Activated T-cell treated with anti-CD3 and anti-CD28 coated beads, Interleukin-2, amount 50 U/mL, for 72 hours (primary cell): ENCODE measurements at regions not wholly inside any gene's neighbourhood (a gene's known extent, or its start where the extent isn't known, plus 50 kb on each side); places are given as distances from the start of the nearest gene placed in this dataset.

Experiments used
- ATAC-seq, 2 donors: fragments of 150-1000 bp; cut with Tn5 transposase; replicated peaks in 1 of 2; 2 replicates each; pipeline ENCODE4 v1.10.0; 2021; ENCODE audit warnings: moderate library complexity in 2 of 2, mild to moderate bottlenecking in 1 of 2
- DNase-seq, 2 donors: peaks; one replicate each; pipeline ENCODE4 v3.0.0; 2021 to 2022; ENCODE audit warnings: mixed read lengths in 1 of 2
- H3K27ac Mint-ChIP-seq: one replicate; pipeline ENCODE4 v1.8.0; 2022; ENCODE audit warnings: mild to moderate bottlenecking, moderate library complexity, mixed read lengths
- H3K27me3 Mint-ChIP-seq: one replicate; pipeline ENCODE4 v1.8.0; 2022; ENCODE audit warnings: low read depth, mixed read lengths
- H3K36me3 Mint-ChIP-seq, 2 donors: one replicate each; pipeline ENCODE4 v1.8.0; 2022; ENCODE audit warnings: mixed read lengths in 2 of 2, mild to moderate bottlenecking in 1 of 2; ENCODE audit not compliant: insufficient read depth in 2 of 2
- H3K4me1 Mint-ChIP-seq: one replicate; pipeline ENCODE4 v1.8.0; 2022; ENCODE audit warnings: low read depth, mixed read lengths
- H3K4me3 Mint-ChIP-seq, 2 donors: one replicate each; pipeline ENCODE4 v1.8.0; 2022; ENCODE audit warnings: mild to moderate bottlenecking in 2 of 2, mixed read lengths in 2 of 2, moderate library complexity in 2 of 2
- H3K9me3 Mint-ChIP-seq, 2 donors: one replicate each; pipeline ENCODE4 v1.8.0; 2022; ENCODE audit warnings: mixed read lengths in 2 of 2

DNA sequence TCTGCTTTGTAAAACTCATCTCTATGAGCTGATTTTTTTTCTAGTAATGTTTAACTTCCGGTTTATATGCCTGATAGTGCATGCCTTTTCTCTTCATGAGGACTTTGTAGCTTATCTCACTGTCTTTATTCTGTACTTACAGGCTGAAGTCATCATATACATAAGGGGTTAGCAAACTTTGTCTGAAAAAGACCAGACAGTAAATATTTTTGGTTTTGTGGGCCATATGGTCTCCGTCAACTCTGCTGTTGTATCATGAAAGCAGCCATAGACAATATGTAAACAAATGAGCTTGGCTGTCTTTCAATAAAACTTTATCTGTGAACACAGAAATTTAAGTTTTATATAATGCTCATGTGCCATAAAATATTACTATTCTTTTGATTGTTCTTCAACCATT is 172.1 kb downstream of the GXYLT1 start:
- no peak for DNase-seq
- no peak overlapping the region for H3K27ac Mint-ChIP-seq
- H3K4me3 Mint-ChIP-seq, result no peak overlapping the region
- ATAC-seq, result no peak
- H3K4me1 Mint-ChIP-seq, result no peaks in the 10 kb centered on the region
- no peaks in the 10 kb centered on the region for H3K27me3 Mint-ChIP-seq
- H3K9me3 Mint-ChIP-seq, result no peaks in the 10 kb centered on the region
- no peaks in the 10 kb centered on the region for H3K36me3 Mint-ChIP-seq

DNA sequence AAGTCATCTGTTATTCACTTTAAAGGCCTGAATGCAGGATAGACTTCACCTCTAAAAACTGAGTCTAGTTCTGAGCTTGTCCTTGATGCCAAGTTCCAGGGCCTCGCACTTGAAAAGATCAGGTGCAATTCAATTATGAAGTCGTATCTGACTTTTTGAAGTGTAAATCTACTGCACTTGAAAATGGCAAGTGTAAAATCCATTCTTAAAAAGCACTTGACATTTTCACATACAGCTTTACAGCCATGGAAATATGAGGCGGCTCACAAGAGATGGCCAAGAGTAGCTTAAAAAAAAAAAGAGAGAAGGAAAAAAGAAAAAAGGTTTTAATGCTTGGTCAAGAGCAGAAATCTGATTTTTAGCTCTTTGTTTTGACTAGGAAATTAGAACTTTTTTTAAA is 172.5 kb downstream of the GXYLT1 start:
- DNase-seq (no peak), ATAC-seq (no peak)
- no peaks in the 10 kb centered on the region for H3K27me3 Mint-ChIP-seq
- no peak overlapping the region for H3K4me3 Mint-ChIP-seq
- no peaks in the 10 kb centered on the region for H3K9me3 Mint-ChIP-seq
- H3K27ac Mint-ChIP-seq, result no peak overlapping the region
- H3K36me3 Mint-ChIP-seq, result no peaks in the 10 kb centered on the region
- no peaks in the 10 kb centered on the region for H3K4me1 Mint-ChIP-seq

GRCh38 chr12:41970744-41971143 is 173.9 kb downstream of the GXYLT1 start:
- ATAC-seq (no peak), DNase-seq (no peak)
- no peaks in the 10 kb centered on the region for H3K9me3 Mint-ChIP-seq
- H3K4me3 Mint-ChIP-seq, result no peak overlapping the region
- no peaks in the 10 kb centered on the region for H3K27me3 Mint-ChIP-seq
- no peaks in the 10 kb centered on the region for H3K4me1 Mint-ChIP-seq
- H3K27ac Mint-ChIP-seq, result no peak overlapping the region
- no peaks in the 10 kb centered on the region for H3K36me3 Mint-ChIP-seq

DNA sequence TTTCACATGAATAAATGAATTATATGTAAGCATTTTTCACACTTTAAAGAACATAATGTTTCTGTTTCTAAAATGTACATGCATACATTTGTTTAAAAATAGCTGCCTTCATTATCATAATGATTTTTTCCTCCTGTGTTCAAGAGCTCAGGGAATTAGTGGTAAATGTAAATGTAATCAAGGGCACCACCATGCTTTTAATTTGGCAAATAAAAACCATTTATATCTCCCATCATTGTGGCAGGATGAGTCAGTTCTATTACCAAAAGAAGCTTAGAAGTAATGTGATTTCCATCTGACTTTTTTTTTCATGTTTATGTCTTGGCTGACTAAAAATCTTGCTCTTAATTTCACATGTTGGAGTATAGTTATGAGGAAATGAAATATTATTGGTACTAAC is 176.1 kb downstream of the GXYLT1 start:
- DNase-seq (no peak), ATAC-seq (no peak)
- Mint-ChIP-seq H3K27ac (no peak overlapping the region), H3K4me3 (no peak overlapping the region), H3K4me1 (no peaks in the 10 kb centered on the region), H3K27me3 (peaks cover 7% of the 10 kb centered on the region), H3K36me3 (no peaks in the 10 kb centered on the region), H3K9me3 (no peaks in the 10 kb centered on the region)

- H3K36me3 Mint-ChIP-seq, result no peaks in the 10 kb centered on the region
- no peaks in the 10 kb centered on the region for H3K4me1 Mint-ChIP-seq
- H3K27ac Mint-ChIP-seq, result no peak overlapping the region
- H3K27me3 Mint-ChIP-seq, result peaks cover 7% of the 10 kb centered on the region
- DNase-seq, result no peak
- H3K9me3 Mint-ChIP-seq, result no peaks in the 10 kb centered on the region
- ATAC-seq, result no peak
- no peak overlapping the region for H3K4me3 Mint-ChIP-seq
Observed at GRCh38 chr12:41967668-41968500, 176.8 kb downstream of the GXYLT1 start.

DNA sequence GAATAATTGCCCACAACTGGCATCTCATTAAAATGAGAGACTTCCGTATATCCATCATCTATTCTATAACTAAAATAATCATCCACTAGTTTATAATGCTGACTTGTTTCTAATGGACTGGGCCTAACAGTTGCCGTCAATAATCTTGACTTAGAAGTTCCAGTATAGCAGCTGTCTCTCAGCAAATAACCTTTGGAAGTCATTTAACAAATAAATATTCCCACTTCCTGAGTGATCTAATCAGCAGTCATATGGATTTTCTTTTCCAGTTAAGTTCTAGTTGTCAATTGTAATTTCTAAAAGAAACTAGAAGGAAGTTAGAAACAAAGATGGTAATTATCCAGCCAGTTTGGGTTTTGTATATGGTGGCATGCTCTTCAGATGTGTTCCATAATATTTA is 177.8 kb downstream of the GXYLT1 start:
- Mint-ChIP-seq H3K27ac (no peak overlapping the region), H3K27me3 (peaks cover 7% of the 10 kb centered on the region), H3K9me3 (no peaks in the 10 kb centered on the region), H3K4me1 (no peaks in the 10 kb centered on the region), H3K4me3 (no peak overlapping the region), H3K36me3 (no peaks in the 10 kb centered on the region)
- ATAC-seq (no peak), DNase-seq (no peak)

DNA sequence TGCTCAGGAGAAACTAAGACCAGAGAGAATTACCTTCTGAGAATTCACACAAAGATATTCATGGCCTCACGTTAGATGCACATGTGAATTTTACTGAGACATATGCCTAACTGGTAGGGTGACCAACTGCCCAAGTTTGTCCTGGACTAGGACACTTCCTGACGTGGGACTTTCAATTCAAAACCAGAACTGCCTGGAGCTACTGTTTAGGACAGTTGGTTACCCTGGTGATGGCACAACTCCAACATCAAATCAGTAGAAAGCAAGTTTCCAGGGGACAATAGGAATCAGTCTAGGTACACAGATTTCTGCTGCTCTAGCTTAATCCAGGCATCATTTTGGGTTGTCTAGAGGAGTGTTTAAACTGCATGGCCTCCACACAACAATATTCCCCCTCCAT is 178.7 kb downstream of the GXYLT1 start:
- H3K4me3 Mint-ChIP-seq, result no peak overlapping the region
- no peaks in the 10 kb centered on the region for H3K36me3 Mint-ChIP-seq
- DNase-seq (no peak), ATAC-seq (no peak)
- no peak overlapping the region for H3K27ac Mint-ChIP-seq
- no peaks in the 10 kb centered on the region for H3K4me1 Mint-ChIP-seq
- H3K9me3 Mint-ChIP-seq, result no peaks in the 10 kb centered on the region
- peaks cover 7% of the 10 kb centered on the region for H3K27me3 Mint-ChIP-seq

DNA sequence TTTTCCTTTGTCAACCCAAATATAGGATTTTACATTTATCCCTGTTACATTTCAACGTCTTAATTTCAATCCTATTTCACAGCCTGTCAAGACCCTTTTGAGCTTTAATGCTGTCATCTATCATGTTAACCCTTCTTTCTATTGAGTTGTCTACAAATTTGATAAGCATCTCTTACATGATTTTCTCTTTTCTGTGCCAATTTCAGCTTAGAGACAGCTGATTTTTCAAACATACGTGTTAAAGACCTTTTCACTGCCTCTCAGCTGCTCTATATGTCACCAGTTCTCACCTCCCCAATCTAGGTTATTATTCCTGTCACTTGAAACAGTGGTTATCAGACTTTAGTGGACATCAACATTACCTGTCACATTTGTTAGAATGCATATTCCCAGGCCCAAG is 181.3 kb downstream of the GXYLT1 start:
- H3K36me3 Mint-ChIP-seq, result no peaks in the 10 kb centered on the region
- no peaks in the 10 kb centered on the region for H3K9me3 Mint-ChIP-seq
- DNase-seq (no peak), ATAC-seq (no peak)
- H3K4me1 Mint-ChIP-seq, result no peaks in the 10 kb centered on the region
- peaks cover 7% of the 10 kb centered on the region for H3K27me3 Mint-ChIP-seq
- H3K4me3 Mint-ChIP-seq, result no peak overlapping the region
- H3K27ac Mint-ChIP-seq, result no peak overlapping the region

DNA sequence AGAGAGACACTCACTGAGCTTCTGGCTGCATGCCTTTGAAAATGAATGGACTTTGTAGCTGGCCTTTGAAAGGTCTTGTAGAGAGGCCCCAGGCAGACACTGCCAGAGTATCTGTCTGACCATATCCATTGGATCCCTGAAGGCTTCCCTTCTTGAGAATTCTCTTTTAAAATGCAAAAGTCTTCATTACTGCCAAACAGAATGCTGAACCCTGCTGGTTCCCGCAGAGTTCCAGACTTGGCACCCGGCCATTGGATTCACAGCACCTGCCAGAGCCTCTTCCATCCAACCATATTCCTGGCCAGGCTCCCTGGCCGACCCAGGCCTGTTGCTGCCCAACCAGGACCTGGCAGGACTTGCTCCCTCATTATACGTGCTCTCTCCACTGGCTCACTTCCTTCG is 182.5 kb downstream of the GXYLT1 start:
- no peak for DNase-seq
- no peak overlapping the region for H3K27ac Mint-ChIP-seq
- no peaks in the 10 kb centered on the region for H3K36me3 Mint-ChIP-seq
- H3K9me3 Mint-ChIP-seq, result no peaks in the 10 kb centered on the region
- H3K4me1 Mint-ChIP-seq, result no peaks in the 10 kb centered on the region
- peaks cover 7% of the 10 kb centered on the region for H3K27me3 Mint-ChIP-seq
- no peak overlapping the region for H3K4me3 Mint-ChIP-seq
- no peak for ATAC-seq

DNA sequence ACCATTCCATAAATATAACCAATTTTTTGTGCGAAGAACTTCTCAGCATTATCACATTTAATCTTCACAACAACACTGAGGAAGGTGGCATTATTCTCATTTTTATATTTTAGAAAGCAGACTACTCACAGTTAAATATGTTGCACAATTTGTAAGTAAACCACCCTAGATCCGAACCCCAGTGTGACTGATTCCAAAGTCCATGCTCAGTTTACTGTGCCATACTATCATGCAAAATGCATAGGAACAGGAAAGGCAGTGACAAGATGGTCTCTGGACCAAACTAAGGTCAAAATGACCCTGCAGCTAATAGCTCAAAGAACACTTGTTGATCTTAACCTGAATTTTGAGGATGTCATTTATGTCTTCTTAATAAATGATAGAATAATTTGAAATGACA is 185.4 kb downstream of the GXYLT1 start:
- DNase-seq (no peak), ATAC-seq (no peak)
- Mint-ChIP-seq H3K36me3 (no peaks in the 10 kb centered on the region), H3K27ac (no peak overlapping the region), H3K4me1 (no peaks in the 10 kb centered on the region), H3K9me3 (no peaks in the 10 kb centered on the region), H3K4me3 (no peak overlapping the region), H3K27me3 (no peaks in the 10 kb centered on the region)

DNA sequence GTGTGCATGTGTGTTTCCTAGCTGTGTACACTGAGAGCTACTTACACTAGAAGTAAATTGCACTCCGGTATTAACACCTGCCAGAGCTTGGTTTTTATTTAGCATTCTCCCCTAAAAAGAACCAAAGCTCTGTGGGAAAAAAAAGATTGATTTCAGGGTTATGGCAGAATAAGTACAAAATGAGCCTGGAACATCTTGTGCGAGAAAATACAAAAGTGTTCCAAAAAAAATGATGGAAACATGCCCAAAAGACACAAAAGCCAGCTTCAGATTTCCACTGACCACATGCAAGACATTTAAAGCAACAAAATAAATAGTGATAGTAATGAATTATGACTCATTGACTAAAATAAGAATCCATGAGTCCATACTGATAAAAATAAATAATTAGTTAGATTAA is 188.3 kb downstream of the GXYLT1 start:
- no peak for DNase-seq
- Mint-ChIP-seq H3K4me3 (no peak overlapping the region), H3K9me3 (no peaks in the 10 kb centered on the region), H3K27me3 (no peaks in the 10 kb centered on the region), H3K36me3 (no peaks in the 10 kb centered on the region), H3K27ac (no peak overlapping the region), H3K4me1 (no peaks in the 10 kb centered on the region)
- no peak for ATAC-seq

DNA sequence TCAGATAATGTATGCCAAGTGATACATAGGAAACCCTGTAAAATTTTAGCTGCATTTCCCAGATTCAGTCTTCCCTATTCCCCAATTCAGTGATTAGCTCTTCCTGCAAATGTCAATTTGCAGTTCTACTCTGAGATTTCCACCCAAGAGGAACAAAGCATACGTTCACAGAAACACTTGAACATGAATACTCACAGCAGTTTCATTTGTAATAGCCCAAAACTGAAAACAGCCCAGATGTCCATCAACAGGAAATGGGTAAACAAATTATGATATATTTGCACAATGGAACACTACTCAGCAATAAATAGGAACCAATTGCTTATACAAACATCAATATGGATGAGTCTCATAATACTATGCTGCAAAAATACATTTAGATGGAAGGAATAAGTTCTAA is 194.2 kb downstream of the GXYLT1 start:
- Mint-ChIP-seq H3K4me1 (no peaks in the 10 kb centered on the region), H3K36me3 (peaks cover 0 to 2% of the 10 kb centered on the region in 2 donors), H3K27ac (no peak overlapping the region), H3K27me3 (peaks cover 9% of the 10 kb centered on the region), H3K9me3 (peaks cover 0 to 3% of the 10 kb centered on the region in 2 donors), H3K4me3 (no peak overlapping the region)
- ATAC-seq (no peak), DNase-seq (no peak)

DNA sequence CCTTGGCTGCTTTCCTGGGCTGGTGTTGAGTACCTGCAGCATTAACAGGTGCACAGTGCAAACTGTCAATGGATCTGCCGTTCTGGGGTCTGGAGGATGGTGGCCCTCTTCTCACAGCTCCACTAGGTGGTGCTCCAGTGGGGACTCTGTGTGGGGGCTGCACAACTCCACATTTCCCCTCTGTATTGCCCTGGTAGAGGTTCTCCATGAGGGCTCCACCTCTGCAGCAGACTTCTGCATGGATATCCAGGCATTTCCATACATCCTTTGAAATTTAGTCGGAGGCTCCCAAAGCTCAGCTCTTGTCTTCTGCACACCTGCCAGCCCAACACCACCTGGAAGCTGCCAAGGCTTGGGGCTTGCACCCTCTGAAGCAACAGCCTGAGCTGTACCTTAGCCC is 198.6 kb downstream of the GXYLT1 start:
- Mint-ChIP-seq H3K27me3 (peaks cover 9% of the 10 kb centered on the region), H3K27ac (no peak overlapping the region), H3K4me3 (no peak overlapping the region), H3K9me3 (peaks cover 0 to 3% of the 10 kb centered on the region in 2 donors), H3K36me3 (peaks cover 0 to 2% of the 10 kb centered on the region in 2 donors), H3K4me1 (no peaks in the 10 kb centered on the region)
- DNase-seq, result no peak
- ATAC-seq, result no peak

- H3K27me3 Mint-ChIP-seq, result peaks cover 9% of the 10 kb centered on the region
- ATAC-seq, result no peak
- peaks cover 0 to 2% of the 10 kb centered on the region in 2 donors for H3K36me3 Mint-ChIP-seq
- H3K4me1 Mint-ChIP-seq, result no peaks in the 10 kb centered on the region
- H3K9me3 Mint-ChIP-seq, result peaks cover 0 to 3% of the 10 kb centered on the region in 2 donors
- no peak overlapping the region for H3K4me3 Mint-ChIP-seq
- no peak for DNase-seq
- H3K27ac Mint-ChIP-seq, result no peak overlapping the region
Observed at GRCh38 chr12:41944216-41944615, 200.5 kb downstream of the GXYLT1 start.
